ENCODE measurements at regions not wholly inside any gene's neighbourhood (a gene's known extent, or its start where the extent isn't known, plus 50 kb on each side); places are given as distances from the start of the nearest gene placed in this dataset.

DNA sequence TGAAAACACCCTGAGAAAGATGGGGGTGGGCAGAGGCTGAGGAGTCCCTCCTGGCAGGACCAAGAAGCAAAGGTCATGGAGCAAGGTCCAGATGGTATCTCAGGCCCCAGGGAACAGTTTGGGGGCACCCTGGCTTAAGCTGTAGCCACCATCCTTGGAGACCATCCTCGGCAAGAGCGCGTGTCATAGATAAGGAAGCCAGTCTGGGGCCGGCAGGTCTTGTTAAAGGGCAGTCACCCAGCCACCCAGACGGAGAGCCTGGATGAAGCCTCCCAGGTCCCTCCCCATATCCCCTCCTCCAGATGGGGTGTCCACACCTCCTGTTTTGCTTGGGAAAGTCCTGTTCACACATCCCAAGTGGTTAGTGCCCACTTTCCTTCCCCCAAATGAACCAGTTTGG is 191.1 kb downstream of the KLF13 start:
- TF ChIP-seq POLR2AphosphoS5 (IDR thresholded peaks at IDR 0.05; ENCODE audit: low read depth, low read length) (no peak), TAF1 (IDR thresholded peaks at IDR 0.05; ENCODE audit: borderline replicate concordance, insufficient read depth, low read length) (no peak), SIN3A (IDR thresholded peaks at IDR 0.05; ENCODE audit: borderline replicate concordance, insufficient read depth, low read length) (no peak), FOXP2 (optimal IDR thresholded peaks at IDR 0.05; ENCODE audit: borderline replicate concordance, extremely low read depth, extremely low read length, insufficient read depth) (no peak)
- TF ChIP-seq, protein P1, sequence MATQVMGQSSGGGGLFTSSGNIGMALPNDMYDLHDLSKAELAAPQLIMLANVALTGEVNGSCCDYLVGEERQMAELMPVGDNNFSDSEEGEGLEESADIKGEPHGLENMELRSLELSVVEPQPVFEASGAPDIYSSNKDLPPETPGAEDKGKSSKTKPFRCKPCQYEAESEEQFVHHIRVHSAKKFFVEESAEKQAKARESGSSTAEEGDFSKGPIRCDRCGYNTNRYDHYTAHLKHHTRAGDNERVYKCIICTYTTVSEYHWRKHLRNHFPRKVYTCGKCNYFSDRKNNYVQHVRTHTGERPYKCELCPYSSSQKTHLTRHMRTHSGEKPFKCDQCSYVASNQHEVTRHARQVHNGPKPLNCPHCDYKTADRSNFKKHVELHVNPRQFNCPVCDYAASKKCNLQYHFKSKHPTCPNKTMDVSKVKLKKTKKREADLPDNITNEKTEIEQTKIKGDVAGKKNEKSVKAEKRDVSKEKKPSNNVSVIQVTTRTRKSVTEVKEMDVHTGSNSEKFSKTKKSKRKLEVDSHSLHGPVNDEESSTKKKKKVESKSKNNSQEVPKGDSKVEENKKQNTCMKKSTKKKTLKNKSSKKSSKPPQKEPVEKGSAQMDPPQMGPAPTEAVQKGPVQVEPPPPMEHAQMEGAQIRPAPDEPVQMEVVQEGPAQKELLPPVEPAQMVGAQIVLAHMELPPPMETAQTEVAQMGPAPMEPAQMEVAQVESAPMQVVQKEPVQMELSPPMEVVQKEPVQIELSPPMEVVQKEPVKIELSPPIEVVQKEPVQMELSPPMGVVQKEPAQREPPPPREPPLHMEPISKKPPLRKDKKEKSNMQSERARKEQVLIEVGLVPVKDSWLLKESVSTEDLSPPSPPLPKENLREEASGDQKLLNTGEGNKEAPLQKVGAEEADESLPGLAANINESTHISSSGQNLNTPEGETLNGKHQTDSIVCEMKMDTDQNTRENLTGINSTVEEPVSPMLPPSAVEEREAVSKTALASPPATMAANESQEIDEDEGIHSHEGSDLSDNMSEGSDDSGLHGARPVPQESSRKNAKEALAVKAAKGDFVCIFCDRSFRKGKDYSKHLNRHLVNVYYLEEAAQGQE (IDR thresholded peaks at IDR 0.05; ENCODE audit: insufficient read depth in 1 of 2, low read depth in 2 of 2, low read length in 2 of 2), result no peak

All from PFSK-1 (cell line).